Fibroblast of lung (primary cell): ENCODE measurements at regions not wholly inside any gene's neighbourhood (a gene's known extent, or its start where the extent isn't known, plus 50 kb on each side); places are given as distances from the start of the nearest gene placed in this dataset.

Experiments used
- DNase-seq, 2 donors: peaks; one replicate each; pipeline versions ENCODE4 v3.0.0 to v3.0.0-alpha.2; 2010; ENCODE audit warnings: low read depth in 2 of 2
- H2AFZ ChIP-seq: 2 replicates; pipeline ENCODE4 v1.5.1; 2012; ENCODE audit warnings: low read length, control low read depth, inconsistent platforms
- H3K27ac ChIP-seq: 2 replicates; pipeline ENCODE4 v1.5.1; 2011; ENCODE audit warnings: low read length, control low read depth; ENCODE audit not compliant: insufficient read depth
- H3K27me3 ChIP-seq: 2 replicates; pipeline ENCODE4 v1.5.1; 2011; ENCODE audit warnings: mild to moderate bottlenecking, low read length; ENCODE audit not compliant: control insufficient read depth, insufficient read depth
- H3K36me3 ChIP-seq: 2 replicates; pipeline ENCODE4 v1.5.1; 2011; ENCODE audit warnings: low read length; ENCODE audit not compliant: control insufficient read depth, insufficient read depth
- H3K4me1 ChIP-seq: 2 replicates; pipeline ENCODE4 v1.5.1; 2011; ENCODE audit warnings: low read length; ENCODE audit not compliant: control insufficient read depth, insufficient read depth; ENCODE audit errors: extremely low read depth
- H3K4me2 ChIP-seq: 2 replicates; pipeline ENCODE4 v1.5.1; 2011; ENCODE audit warnings: low read length, control low read depth; ENCODE audit not compliant: insufficient read depth; ENCODE audit errors: extremely low read depth
- H3K4me3 ChIP-seq, 4 experiments: fragments of 200-600 bp in 1 of 4; sonication (generic) in 1 of 4; replicated peaks in 1 of 4; 2 replicates each; pipeline ENCODE4 v1.5.1; 2011 to 2016; ENCODE audit warnings: low read length in 4 of 4, low read depth in 3 of 4, mild to moderate bottlenecking in 3 of 4, control low read depth in 2 of 4, inconsistent platforms in 1 of 4, mixed read lengths in 1 of 4; ENCODE audit not compliant: insufficient read depth in 1 of 4; ENCODE audit errors: control extremely low read depth in 1 of 4
- H3K79me2 ChIP-seq: 2 replicates; pipeline ENCODE4 v1.5.1; 2012; ENCODE audit warnings: mild to moderate bottlenecking, low read length, inconsistent platforms; ENCODE audit not compliant: control insufficient read depth, insufficient read depth
- H3K9ac ChIP-seq: 2 replicates; pipeline ENCODE4 v1.5.1; 2011; ENCODE audit warnings: mild to moderate bottlenecking, low read length, control low read depth; ENCODE audit not compliant: insufficient read depth
- H3K9me3 ChIP-seq: 2 replicates; pipeline ENCODE4 v1.5.1; 2012; ENCODE audit warnings: low read depth, low read length; ENCODE audit not compliant: control insufficient read depth, insufficient read depth
- H4K20me1 ChIP-seq: 2 replicates; pipeline ENCODE4 v1.5.1; 2011; ENCODE audit warnings: low read length; ENCODE audit not compliant: control insufficient read depth, insufficient read depth; ENCODE audit errors: extremely low read depth
- CTCF ChIP-seq, 2 donors: IDR thresholded peaks in 1 of 2; conservative IDR thresholded peaks in 1 of 2; 1 replicate in 1 of 2; 2 replicates in 1 of 2; pipeline ENCODE4 v1.5.1; 2011 to 2012; ENCODE audit warnings: low read length in 2 of 2, control low read depth in 1 of 2, inconsistent platforms in 1 of 2, low read depth in 1 of 2, mild to moderate bottlenecking in 1 of 2
- EZH2 ChIP-seq: IDR thresholded peaks from 2 replicates; pipeline ENCODE4 v1.5.1; 2012; ENCODE audit warnings: low read length, control low read depth, mild to moderate bottlenecking; ENCODE audit errors: missing control alignments

GRCh38 chr3:72135636-72136035 is 350.7 kb upstream of the PROK2 start:
- Histone ChIP-seq H3K79me2 (no peaks in the 10 kb centered on the region), H3K4me2 (no peak overlapping the region), H2AFZ (no peak overlapping the region), H3K9me3 (no peaks in the 10 kb centered on the region), H3K4me3 (no peak overlapping the region), H3K9ac (no peak overlapping the region), H3K4me1 (no peaks in the 10 kb centered on the region), H4K20me1 (no peaks in the 10 kb centered on the region), H3K36me3 (no peaks in the 10 kb centered on the region), H3K27me3 (peaks cover 23% of the 10 kb centered on the region), H3K27ac (no peak overlapping the region)
- DNase-seq = no peak
- TF ChIP-seq EZH2 = no peak
- TF ChIP-seq CTCF (conservative IDR thresholded peaks at IDR 0.05 in 1 of 2, IDR thresholded peaks at IDR 0.05 in 1 of 2; ENCODE audit: low read depth in 1 of 2, low read length in 2 of 2) = no peak

GRCh38 chr3:72134989-72135451 is 350.1 kb upstream of the PROK2 start:
- H3K9me3 ChIP-seq = no peaks in the 10 kb centered on the region
- H4K20me1 ChIP-seq = no peaks in the 10 kb centered on the region
- H3K27ac ChIP-seq = no peak overlapping the region
- H3K4me2 ChIP-seq = no peak overlapping the region
- H3K36me3 ChIP-seq = no peaks in the 10 kb centered on the region
- DNase-seq = no peak
- peaks cover 23% of the 10 kb centered on the region for H3K27me3 ChIP-seq
- H2AFZ ChIP-seq = no peak overlapping the region
- no peak overlapping the region for H3K9ac ChIP-seq
- H3K4me1 ChIP-seq = no peaks in the 10 kb centered on the region
- H3K4me3 ChIP-seq = no peak overlapping the region
- no peaks in the 10 kb centered on the region for H3K79me2 ChIP-seq
- TF ChIP-seq CTCF (conservative IDR thresholded peaks at IDR 0.05 in 1 of 2, IDR thresholded peaks at IDR 0.05 in 1 of 2; ENCODE audit: low read depth in 1 of 2, low read length in 2 of 2) (no peak), EZH2 (no peak)

GRCh38 chr3:72133329-72134011 is 348.5 kb upstream of the PROK2 start:
- Histone ChIP-seq H3K9me3 (no peaks in the 10 kb centered on the region), H2AFZ (no peak overlapping the region), H4K20me1 (no peaks in the 10 kb centered on the region), H3K27ac (no peak overlapping the region), H3K9ac (no peak overlapping the region), H3K27me3 (peaks cover 23% of the 10 kb centered on the region), H3K4me2 (no peak overlapping the region), H3K79me2 (no peaks in the 10 kb centered on the region), H3K4me3 (no peak overlapping the region), H3K4me1 (no peaks in the 10 kb centered on the region), H3K36me3 (no peaks in the 10 kb centered on the region)
- no peak for TF ChIP-seq CTCF (conservative IDR thresholded peaks at IDR 0.05 in 1 of 2, IDR thresholded peaks at IDR 0.05 in 1 of 2; ENCODE audit: low read depth in 1 of 2, low read length in 2 of 2)
- TF ChIP-seq EZH2 = no peak
- DNase-seq = no peak
